B cell (primary cell): ENCODE measurements at regions not wholly inside any gene's neighbourhood (a gene's known extent, or its start where the extent isn't known, plus 50 kb on each side); places are given as distances from the start of the nearest gene placed in this dataset.

Experiments used
- ATAC-seq: fragments of 200-7000 bp; cut with Tn5 transposase; one replicate; pipeline ENCODE4 v1.10.0; 2021; ENCODE audit warnings: low read depth, mild to moderate bottlenecking, moderate number of reproducible peaks, moderate library complexity
- CTCF ChIA-PET: fragments of 350-600 bp; sonication (Branson Sonifier 250); formaldehyde crosslinking; loops from one replicate; lab custom pipeline; 2021; ENCODE audit warnings: antibody characterized with exemption, inconsistent platforms; lab: Charles Lee
- POLR2A ChIA-PET: fragments of 350-600 bp; sonication (Branson Sonifier 250); formaldehyde crosslinking; loops from one replicate; lab custom pipeline; 2021; ENCODE audit warnings: antibody characterized with exemption; lab: Charles Lee
- DNase-seq: peaks from one replicate; pipeline ENCODE4 v3.0.0; 2013
- H2AFZ ChIP-seq: 2 replicates; pipeline ENCODE4 v1.6.1; 2012; ENCODE audit warnings: mild to moderate bottlenecking, low read depth, low read length; ENCODE audit not compliant: insufficient read depth, poor library complexity, severe bottlenecking
- H3K27ac ChIP-seq, 2 donors: 1 replicate in 1 of 2; 2 replicates in 1 of 2; pipeline ENCODE4 v1.5.1; 2012 to 2013; ENCODE audit warnings: low read length in 2 of 2, mild to moderate bottlenecking in 2 of 2, moderate library complexity in 1 of 2
- H3K27me3 ChIP-seq, 4 experiments: fragments of 200-600 bp in 1 of 4; sonication (generic) in 1 of 4; replicated peaks in 1 of 4; 1 replicate in 2 of 4; 2 replicates in 2 of 4; pipeline versions ENCODE4 v1.6.1 to v1.7.0; 2013 to 2016; ENCODE audit warnings: low read length in 3 of 4, mild to moderate bottlenecking in 2 of 4, mixed read lengths in 1 of 4, moderate library complexity in 1 of 4; ENCODE audit not compliant: insufficient read depth in 4 of 4, control insufficient read depth in 3 of 4; ENCODE audit errors: control extremely low read depth in 1 of 4
- H3K36me3 ChIP-seq, 2 experiments: replicated peaks in 1 of 2; 1 replicate in 1 of 2; 2 replicates in 1 of 2; pipeline versions ENCODE4 v1.6.1 to v1.7.1; 2013; ENCODE audit warnings: low read length in 1 of 2; ENCODE audit not compliant: insufficient read depth in 2 of 2, control insufficient read depth in 1 of 2; ENCODE audit errors: control extremely low read depth in 1 of 2, extremely low read depth in 1 of 2
- H3K4me1 ChIP-seq, 2 donors: fragments of 200-600 bp in 1 of 2; sonication (generic) in 1 of 2; 1 replicate in 1 of 2; 2 replicates in 1 of 2; pipeline versions ENCODE4 v1.5.1 to v1.6.1; 2013 to 2017; ENCODE audit warnings: low read length in 2 of 2; ENCODE audit not compliant: control insufficient read depth in 2 of 2, insufficient read depth in 2 of 2
- H3K4me2 ChIP-seq: replicated peaks from 2 replicates; pipeline ENCODE3; 2012; ENCODE audit warnings: mild to moderate bottlenecking, low read depth, low read length; ENCODE audit not compliant: poor library complexity, severe bottlenecking
- H3K4me3 ChIP-seq, 5 experiments: fragments of 200-600 bp in 1 of 5; sonication (generic) in 1 of 5; 1 replicate in 3 of 5; 2 replicates in 2 of 5; pipeline versions ENCODE4 v1.5.1 to v1.7.0; 2011 to 2016; ENCODE audit warnings: low read length in 4 of 5, mild to moderate bottlenecking in 4 of 5, low read depth in 2 of 5, control low read depth in 1 of 5, moderate library complexity in 1 of 5; ENCODE audit not compliant: insufficient read depth in 1 of 5; ENCODE audit errors: control extremely low read depth in 1 of 5, extremely low read depth in 1 of 5
- H3K79me2 ChIP-seq: fragments of 200-600 bp; sonication (generic); one replicate; pipeline ENCODE4 v1.6.0; 2016; ENCODE audit warnings: low read length; ENCODE audit not compliant: control insufficient read depth, insufficient read depth
- H3K9ac ChIP-seq: fragments of 200-600 bp; sonication (generic); 2 replicates; pipeline ENCODE4 v1.6.1; 2017; ENCODE audit warnings: mild to moderate bottlenecking, low read length, moderate library complexity
- H3K9me3 ChIP-seq, 3 donors: one replicate each; pipeline versions ENCODE4 v1.6.1 to v1.7.1; 2013; ENCODE audit warnings: low read length in 2 of 3; ENCODE audit not compliant: control insufficient read depth in 2 of 3, insufficient read depth in 1 of 3; ENCODE audit errors: control extremely low read depth in 1 of 3
- H4K20me1 ChIP-seq: 2 replicates; pipeline ENCODE4 v1.6.0; 2012; ENCODE audit warnings: mild to moderate bottlenecking, low read length; ENCODE audit not compliant: insufficient read depth, control insufficient read depth, poor library complexity, severe bottlenecking
- H3K27ac Mint-ChIP-seq: one replicate; pipeline ENCODE4 v1.8.0; 2021; ENCODE audit warnings: mixed read lengths
- H3K27me3 Mint-ChIP-seq: one replicate; pipeline ENCODE4 v1.8.0; 2021; ENCODE audit warnings: mixed read lengths
- H3K4me1 Mint-ChIP-seq: one replicate; pipeline ENCODE4 v1.8.0; 2021; ENCODE audit warnings: mixed read lengths
- H3K4me3 Mint-ChIP-seq: one replicate; pipeline ENCODE4 v1.8.0; 2021; ENCODE audit warnings: mixed read lengths
- H3K9me3 Mint-ChIP-seq: one replicate; pipeline ENCODE4 v1.8.0; 2022; ENCODE audit warnings: mixed read lengths; ENCODE audit not compliant: insufficient read depth
- CTCF ChIP-seq: fragments of 200-600 bp; IDR thresholded peaks from one replicate; pipeline ENCODE4 v1.8.0; 2022; ENCODE audit warnings: antibody characterized with exemption, mild to moderate bottlenecking
- EZH2 ChIP-seq: IDR thresholded peaks from 2 replicates; pipeline ENCODE4 v1.6.1; 2012; ENCODE audit warnings: borderline replicate concordance, low read depth, mild to moderate bottlenecking, moderate library complexity, low read length; ENCODE audit not compliant: insufficient read depth, poor library complexity, severe bottlenecking
- WGBS: methylation state at CpG from one replicate; pipeline ENCODE4 v1.1.5; 2013; ENCODE audit warnings: missing lambda C conversion rate; ENCODE audit not compliant: insufficient coverage; 5-methylcytosine and 5-hydroxymethylcytosine counted together
- intact Hi-C: fragments of 100-400 bp; cut with micrococcal nuclease; formaldehyde crosslinking; loops from one replicate; pipeline ENCODE4 v1.10.0; 2022

GRCh38 chrX:96405842-96406241, 278.8 kb upstream of the DIAPH2 start:
- H3K36me3 ChIP-seq, result no peaks in the 10 kb centered on the region
- no peak for ATAC-seq
- no peak overlapping the region for H3K4me2 ChIP-seq
- Mint-ChIP-seq H3K4me3 (no peak overlapping the region), H3K4me1 (no peaks in the 10 kb centered on the region), H3K27ac (no peak overlapping the region), H3K27me3 (peaks cover 2% of the 10 kb centered on the region), H3K9me3 (no peaks in the 10 kb centered on the region)
- H3K79me2 ChIP-seq, result no peaks in the 10 kb centered on the region
- H3K4me1 ChIP-seq, result no peaks in the 10 kb centered on the region
- no peaks in the 10 kb centered on the region for H3K9me3 ChIP-seq
- ChIA-PET CTCF (no interaction called here), POLR2A (no interaction called here)
- 100% methylated on average over 1 of the region's 1 CpG for WGBS
- no peak for TF ChIP-seq EZH2
- no peak for TF ChIP-seq CTCF
- no peak overlapping the region for H2AFZ ChIP-seq
- H4K20me1 ChIP-seq, result no peaks in the 10 kb centered on the region
- H3K27ac ChIP-seq, result no peak overlapping the region
- no peaks in the 10 kb centered on the region for H3K27me3 ChIP-seq
- H3K4me3 ChIP-seq, result no peak overlapping the region
- intact Hi-C loops, result no loop called here
- H3K9ac ChIP-seq, result no peak overlapping the region
- no peak for DNase-seq

GRCh38 chrX:96407072-96407471, 277.6 kb upstream of the DIAPH2 start:
- Mint-ChIP-seq H3K27me3 (peaks cover 2% of the 10 kb centered on the region), H3K9me3 (no peaks in the 10 kb centered on the region), H3K27ac (no peak overlapping the region), H3K4me1 (no peaks in the 10 kb centered on the region), H3K4me3 (no peak overlapping the region)
- ATAC-seq (no peak), DNase-seq (no peak)
- intact Hi-C loops, result no loop called here
- H3K9me3 ChIP-seq, result no peaks in the 10 kb centered on the region
- TF ChIP-seq CTCF (no peak), EZH2 (no peak)
- H3K4me3 ChIP-seq, result no peak overlapping the region
- no peaks in the 10 kb centered on the region for H3K79me2 ChIP-seq
- H3K4me1 ChIP-seq, result no peaks in the 10 kb centered on the region
- no peak overlapping the region for H3K9ac ChIP-seq
- no peaks in the 10 kb centered on the region for H4K20me1 ChIP-seq
- no peak overlapping the region for H3K4me2 ChIP-seq
- H3K27me3 ChIP-seq, result no peaks in the 10 kb centered on the region
- ChIA-PET POLR2A (no interaction called here), CTCF (no interaction called here)
- no CpG with 5 or more reads among the region's 3 CpGs for WGBS
- no peak overlapping the region for H3K27ac ChIP-seq
- no peak overlapping the region for H2AFZ ChIP-seq
- no peaks in the 10 kb centered on the region for H3K36me3 ChIP-seq
